GM18868 (cell line): ENCODE measurements at regions not wholly inside any gene's neighbourhood (a gene's known extent, or its start where the extent isn't known, plus 50 kb on each side); places are given as distances from the start of the nearest gene placed in this dataset.

Source experiments
- ATAC-seq: cut with Tn5 transposase; IDR thresholded peaks from one replicate; pipeline ENCODE4 v1.9.1; 2021; ENCODE audit warnings: mild to moderate bottlenecking, moderate library complexity; ENCODE audit not compliant: unreplicated experiment

- no peak for ATAC-seq
Observed at GRCh38 chr1:186557147-186557777, 96.3 kb upstream of the PDC start.

DNA sequence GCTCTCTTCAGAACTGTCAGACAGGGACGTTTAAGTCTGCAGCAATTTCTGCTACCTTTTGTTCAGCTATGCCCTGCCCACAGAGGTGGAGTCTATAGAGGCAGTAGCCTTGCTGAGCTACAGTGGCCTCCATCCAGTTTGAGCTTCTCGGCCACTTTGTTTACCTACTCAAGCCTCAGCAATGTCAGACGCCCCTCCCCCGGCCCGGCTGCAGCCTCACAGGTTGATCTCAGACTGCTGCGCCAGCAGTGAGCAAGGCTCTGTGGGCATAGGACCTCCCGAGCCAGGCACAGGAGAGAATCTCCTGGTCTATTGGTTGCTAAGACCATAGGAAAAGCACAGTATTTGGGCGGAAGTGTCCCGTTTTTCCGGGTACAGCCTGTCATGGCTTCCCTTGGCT lies 89.9 kb upstream of the PDC start:
- no peak for ATAC-seq

GRCh38 chr1:186541003-186541402 lies 80.1 kb upstream of the PDC start:
- ATAC-seq: no peak

GRCh38 chr1:186540521-186540920 lies 79.6 kb upstream of the PDC start:
- ATAC-seq: no peak

DNA sequence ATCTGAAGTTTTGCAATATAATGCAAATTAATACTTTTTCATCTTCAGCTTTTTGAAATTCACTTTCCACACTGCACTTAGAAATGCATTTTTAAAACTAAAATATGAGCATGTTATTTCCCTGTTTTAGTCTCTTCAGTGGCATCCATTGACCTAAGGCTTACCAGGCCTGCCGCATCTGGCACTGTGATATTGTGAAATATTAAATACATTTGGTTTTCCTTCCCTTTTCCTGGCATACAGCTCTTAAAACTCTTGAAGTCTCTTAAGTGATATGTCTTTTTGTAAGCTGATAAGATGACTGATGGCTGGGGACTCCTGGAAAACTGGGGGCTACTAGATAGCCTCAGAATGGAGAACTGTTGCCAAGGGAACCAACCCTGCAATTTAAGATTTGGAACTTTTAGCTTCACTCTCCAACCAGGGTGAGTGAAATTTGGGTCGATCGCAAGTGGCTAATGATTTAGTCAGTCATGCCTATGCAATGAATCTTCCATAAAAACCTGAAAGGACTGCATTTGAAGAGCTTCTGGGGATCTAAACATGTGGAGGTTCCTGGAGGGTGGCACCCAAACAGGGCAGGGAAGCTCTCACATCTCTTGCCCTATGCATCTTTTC lies 75.5 kb upstream of the PDC start:
- no peak for ATAC-seq

- peak; percentile 51 for ATAC-seq
Observed at GRCh38 chr1:186535388-186536133, 74.6 kb upstream of the PDC start.

DNA sequence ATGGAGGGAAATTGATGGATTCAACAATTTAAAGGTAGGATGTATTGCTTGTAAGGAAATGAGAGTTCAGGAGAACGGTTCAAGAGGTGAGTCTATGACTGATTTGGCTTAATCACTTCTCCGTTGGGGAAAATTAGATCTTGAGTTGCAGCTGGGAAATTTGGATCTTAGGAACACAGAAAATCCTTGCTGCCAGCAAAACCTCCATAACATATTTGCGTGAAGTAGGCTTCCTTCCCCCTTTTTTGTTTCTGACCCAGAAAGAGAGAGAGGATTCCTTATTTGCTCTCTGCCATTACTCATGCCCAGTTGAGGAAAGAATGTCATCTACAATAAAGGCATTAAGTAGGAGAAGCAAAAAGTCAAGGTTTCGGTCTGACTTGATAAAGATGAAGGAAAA lies 73.5 kb upstream of the PDC start:
- no peak for ATAC-seq

- no peak for ATAC-seq
Observed at GRCh38 chr1:186532466-186532865, 71.6 kb upstream of the PDC start.

DNA sequence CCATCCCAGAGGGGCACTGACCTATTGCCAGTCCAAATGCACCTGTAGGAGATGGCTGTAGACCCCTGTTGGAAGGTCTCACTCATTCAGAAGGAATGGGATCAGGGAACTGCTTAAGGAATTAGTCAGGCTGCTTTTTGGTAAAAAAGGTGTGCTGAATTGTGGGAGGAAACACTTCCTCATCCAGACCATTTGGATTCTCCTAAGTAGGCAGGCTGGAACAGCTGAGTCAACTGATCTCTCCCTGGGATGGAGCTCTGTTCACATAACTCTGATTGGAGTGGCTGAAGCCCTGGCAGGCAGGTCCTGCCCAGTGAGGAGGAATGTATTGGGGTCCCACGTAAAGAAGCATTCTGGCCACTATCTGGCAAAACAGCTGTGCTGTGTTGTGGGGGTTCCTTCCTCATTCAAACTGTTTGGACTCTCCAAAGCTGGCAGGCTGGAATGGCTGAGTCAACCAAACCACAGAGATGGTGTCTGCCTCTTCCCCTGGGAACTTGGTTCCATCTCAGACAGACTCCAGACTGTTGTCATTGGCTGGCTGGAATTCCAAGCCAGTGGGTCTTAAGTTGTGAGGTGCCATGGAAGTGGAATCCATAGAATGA lies 70.7 kb upstream of the PDC start:
- no peak for ATAC-seq

- no peak for ATAC-seq
Observed at GRCh38 chr1:186530109-186530508, 69.2 kb upstream of the PDC start.

GRCh38 chr1:186519982-186520381 lies 59.1 kb upstream of the PDC start:
- ATAC-seq: peak; percentile 34

- ATAC-seq: peak; percentile 70
Observed at GRCh38 chr1:186518822-186519381, 58.0 kb upstream of the PDC start.

GRCh38 chr1:186518395-186518794 lies 57.5 kb upstream of the PDC start:
- peak; percentile 16 for ATAC-seq

GRCh38 chr1:186514367-186514766 lies 53.5 kb upstream of the PDC start:
- no peak for ATAC-seq

DNA sequence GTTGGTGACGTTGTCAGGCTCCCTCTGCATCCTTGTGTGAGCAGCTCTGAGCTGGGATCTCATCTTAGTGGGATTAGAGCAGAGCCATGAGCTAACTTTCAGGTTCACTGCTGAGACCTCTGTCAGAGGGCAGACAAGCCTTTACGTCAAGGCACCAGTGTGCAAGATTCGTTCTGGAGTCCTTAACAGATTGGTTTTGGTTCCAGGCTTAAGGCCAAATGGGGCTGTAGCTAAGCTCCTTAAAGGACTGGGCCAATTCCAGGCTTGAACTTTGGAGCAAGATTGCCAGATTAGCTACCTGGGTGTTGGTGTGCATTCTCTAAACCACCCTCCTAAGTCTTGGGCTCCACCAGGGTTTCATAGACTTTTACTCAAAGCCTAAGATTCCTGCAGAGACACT lies 52.6 kb upstream of the PDC start:
- no peak for ATAC-seq

DNA sequence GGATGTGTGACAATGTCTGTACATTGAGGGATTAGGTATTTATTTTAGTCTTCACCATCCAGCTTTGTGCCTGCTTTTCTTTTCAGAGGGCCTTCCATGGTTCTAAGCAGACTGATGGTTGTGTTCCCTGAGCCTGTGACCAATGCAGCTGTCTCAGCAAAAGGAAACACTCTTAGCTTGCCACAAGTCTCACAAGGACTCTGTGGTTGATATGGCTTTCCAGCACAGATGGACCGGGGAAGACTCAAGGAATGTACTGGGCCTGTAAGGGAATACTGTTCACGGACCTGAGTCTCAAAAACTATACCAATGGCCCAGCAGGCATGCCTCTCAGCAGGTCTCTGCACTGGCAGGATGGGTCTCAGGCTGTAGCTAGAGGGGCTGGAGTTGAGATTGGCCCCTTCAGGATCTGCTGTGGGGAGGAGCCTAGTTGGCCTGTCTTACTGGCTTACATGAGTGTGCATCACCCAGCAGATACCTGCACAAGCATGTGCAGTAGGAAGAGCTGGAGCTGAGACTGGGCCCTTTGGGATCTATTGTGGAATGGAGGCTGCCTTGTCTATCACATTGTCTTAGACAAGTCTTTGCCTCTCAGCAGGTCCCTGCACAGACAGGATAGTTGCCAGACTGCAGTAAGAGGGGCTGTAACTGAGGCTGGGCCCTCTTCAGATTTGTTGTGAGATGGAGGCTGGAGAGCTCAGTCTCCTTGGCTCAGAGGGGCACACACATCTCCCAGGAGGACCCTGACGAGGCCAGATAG lies 52.0 kb upstream of the PDC start:
- peak; percentile 22 for ATAC-seq

DNA sequence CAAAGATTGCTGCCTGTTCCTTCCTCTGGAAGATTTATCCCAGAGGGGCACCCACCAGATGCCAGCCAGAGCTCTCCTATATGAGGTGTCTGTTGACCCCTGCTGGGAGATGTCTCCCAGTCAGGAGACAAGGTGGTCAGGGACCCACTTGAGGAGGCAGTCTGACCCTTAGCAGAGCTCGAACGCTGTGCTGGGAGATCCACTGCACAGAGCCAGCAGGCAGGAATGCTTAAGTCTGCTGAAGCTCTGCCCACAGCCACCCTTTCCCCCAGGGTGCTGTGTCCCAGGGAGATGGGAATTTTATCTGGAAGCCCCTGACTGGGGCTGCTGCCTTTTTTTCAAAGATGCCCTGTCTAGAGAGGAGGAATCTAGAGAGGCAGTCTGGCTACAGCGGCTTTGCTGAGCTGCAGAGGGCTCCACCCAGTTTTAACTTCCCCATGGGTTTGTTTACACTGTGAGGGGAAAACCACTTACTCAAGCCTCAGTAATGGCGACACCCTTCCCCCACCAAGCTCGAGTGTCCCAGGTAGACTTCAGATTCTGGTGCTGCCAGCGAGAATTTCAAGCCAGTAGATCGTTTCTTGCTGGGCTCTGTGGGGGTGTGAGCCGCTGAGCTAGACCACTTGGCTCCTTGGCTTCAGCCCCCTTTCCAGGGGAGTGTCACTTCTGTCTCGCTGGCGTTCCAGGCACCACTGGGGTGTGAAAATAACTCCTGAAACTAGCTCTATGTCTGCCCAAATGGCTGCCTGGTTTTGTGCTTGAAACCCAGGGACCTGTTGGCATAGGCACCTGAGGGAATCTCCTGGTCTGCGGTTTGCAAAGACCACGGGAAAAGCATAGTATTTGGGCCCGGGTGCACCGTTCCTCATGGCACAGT lies 51.1 kb upstream of the PDC start:
- ATAC-seq: peak; percentile 96
